SU-DHL-6 (cell line): ENCODE measurements at regions not wholly inside any gene's neighbourhood (a gene's known extent, or its start where the extent isn't known, plus 50 kb on each side); places are given as distances from the start of the nearest gene placed in this dataset.

ENCODE experiments used
- H2AFZ ChIP-seq: fragments of 200-600 bp; sonication (generic); 2 replicates; pipeline ENCODE4 v1.6.1; 2014; ENCODE audit warnings: low read depth, mild to moderate bottlenecking, moderate library complexity, mixed read lengths, antibody characterized with exemption, low read length; ENCODE audit not compliant: severe bottlenecking
- H3F3A ChIP-seq: fragments of 200-600 bp; shearing (Covaris generic); 2 replicates; pipeline ENCODE4 v1.6.0; 2016; ENCODE audit warnings: antibody characterized with exemption, mild to moderate bottlenecking; ENCODE audit not compliant: insufficient read depth
- H3K27ac ChIP-seq: fragments of 200-600 bp; sonication (generic); 2 replicates; pipeline ENCODE4 v1.5.1; 2016; ENCODE audit warnings: low read depth, mild to moderate bottlenecking, low read length, moderate library complexity, mixed read lengths
- H3K27me3 ChIP-seq: fragments of 200-600 bp; sonication (generic), shearing (Covaris generic); 2 replicates; pipeline ENCODE4 v1.6.0; 2014; ENCODE audit warnings: mild to moderate bottlenecking, low read length
- H3K36me3 ChIP-seq: fragments of 200-600 bp; sonication (generic); 2 replicates; pipeline ENCODE4 v1.6.1; 2014; ENCODE audit warnings: mild to moderate bottlenecking, low read length, mixed read lengths
- H3K4me2 ChIP-seq: fragments of 300-600, 200-600 bp; shearing (Covaris generic), sonication (generic); 2 replicates; pipeline ENCODE4 v1.6.0; 2014; ENCODE audit warnings: low read length, low read depth, mild to moderate bottlenecking; ENCODE audit not compliant: poor library complexity, severe bottlenecking
- H3K4me3 ChIP-seq: fragments of 200-600 bp; sonication (generic); 2 replicates; pipeline ENCODE4 v1.5.1; 2014; ENCODE audit warnings: antibody characterized with exemption, low read length, mild to moderate bottlenecking, mixed read lengths; ENCODE audit not compliant: insufficient read depth, poor library complexity, severe bottlenecking
- H3K79me2 ChIP-seq: fragments of 200-600 bp; sonication (generic); 2 replicates; pipeline ENCODE4 v1.6.1; 2014; ENCODE audit warnings: mild to moderate bottlenecking, low read length, moderate library complexity; ENCODE audit not compliant: insufficient read depth
- H3K9ac ChIP-seq: fragments of 200-600 bp; sonication (generic); 2 replicates; pipeline ENCODE4 v1.7.0; 2014; ENCODE audit warnings: mild to moderate bottlenecking, low read length
- H3K9me2 ChIP-seq: fragments of 200-600 bp; sonication (generic); replicated peaks from 2 replicates; pipeline ENCODE4 v1.6.1; 2014; ENCODE audit warnings: low read length; ENCODE audit not compliant: insufficient read depth
- H3K9me3 ChIP-seq: fragments of 200-600 bp; sonication (generic); 2 replicates; pipeline ENCODE4 v1.6.1; 2014; ENCODE audit warnings: low read length, mixed read lengths; ENCODE audit not compliant: insufficient read depth
- H4K20me1 ChIP-seq: fragments of 200-600 bp; sonication (generic); 2 replicates; pipeline ENCODE4 v1.6.1; 2014; ENCODE audit warnings: low read depth, mild to moderate bottlenecking, antibody characterized with exemption, low read length, moderate library complexity, mixed read lengths
- CTCF ChIP-seq: fragments of 200-600 bp; sonication (generic); IDR thresholded peaks from one replicate; pipeline ENCODE4 v1.5.1; 2017; ENCODE audit warnings: antibody characterized with exemption, mild to moderate bottlenecking, low read length, moderate library complexity; ENCODE audit not compliant: insufficient read depth, poor library complexity, severe bottlenecking
- EZH2phosphoT487 ChIP-seq: fragments of 200-600 bp; sonication (generic), shearing (Covaris generic); conservative IDR thresholded peaks from 2 replicates; pipeline ENCODE4 v1.6.1; 2018; ENCODE audit warnings: mild to moderate bottlenecking, antibody characterized with exemption, low read length, moderate library complexity, mixed read lengths

GRCh38 chr9:105886136-105886535 lies 191.8 kb downstream of the TMEM38B start:
- no peaks in the 10 kb centered on the region for H3K36me3 ChIP-seq
- H3K9ac ChIP-seq, result no peak overlapping the region
- H3K27me3 ChIP-seq, result no peaks in the 10 kb centered on the region
- no peaks in the 10 kb centered on the region for H3K9me2 ChIP-seq
- H3K4me2 ChIP-seq, result no peak overlapping the region
- no peaks in the 10 kb centered on the region for H3F3A ChIP-seq
- H2AFZ ChIP-seq, result no peak overlapping the region
- H3K79me2 ChIP-seq, result no peaks in the 10 kb centered on the region
- TF ChIP-seq EZH2phosphoT487 (no peak), CTCF (no peak)
- H3K27ac ChIP-seq, result no peak overlapping the region
- no peaks in the 10 kb centered on the region for H4K20me1 ChIP-seq
- H3K4me3 ChIP-seq, result no peak overlapping the region
- no peaks in the 10 kb centered on the region for H3K9me3 ChIP-seq

GRCh38 chr9:105887679-105888078 lies 193.3 kb downstream of the TMEM38B start:
- Histone ChIP-seq H3K36me3 (no peaks in the 10 kb centered on the region), H3K9me2 (no peaks in the 10 kb centered on the region), H3K9ac (no peak overlapping the region), H4K20me1 (no peaks in the 10 kb centered on the region), H3F3A (no peaks in the 10 kb centered on the region), H3K79me2 (no peaks in the 10 kb centered on the region), H3K4me3 (no peak overlapping the region), H3K4me2 (no peak overlapping the region), H3K9me3 (no peaks in the 10 kb centered on the region), H3K27ac (no peak overlapping the region), H2AFZ (no peak overlapping the region), H3K27me3 (no peaks in the 10 kb centered on the region)
- TF ChIP-seq EZH2phosphoT487 (no peak), CTCF (no peak)

GRCh38 chr9:105890046-105890822 lies 195.9 kb downstream of the TMEM38B start:
- H3K9me3 ChIP-seq, result no peaks in the 10 kb centered on the region
- no peak overlapping the region for H3K9ac ChIP-seq
- H3K4me2 ChIP-seq, result no peak overlapping the region
- no peaks in the 10 kb centered on the region for H3F3A ChIP-seq
- H2AFZ ChIP-seq, result no peak overlapping the region
- no peaks in the 10 kb centered on the region for H3K79me2 ChIP-seq
- TF ChIP-seq CTCF, result no peak
- no peak for TF ChIP-seq EZH2phosphoT487
- no peak overlapping the region for H3K4me3 ChIP-seq
- no peaks in the 10 kb centered on the region for H3K36me3 ChIP-seq
- H3K27ac ChIP-seq, result no peak overlapping the region
- H3K9me2 ChIP-seq, result no peaks in the 10 kb centered on the region
- H4K20me1 ChIP-seq, result no peaks in the 10 kb centered on the region
- H3K27me3 ChIP-seq, result no peaks in the 10 kb centered on the region
